IPS-18c (cell line): ENCODE measurements at regions not wholly inside any gene's neighbourhood (a gene's known extent, or its start where the extent isn't known, plus 50 kb on each side); places are given as distances from the start of the nearest gene placed in this dataset.
"Not testable (repeated sequence)": the region's sequence is repeated elsewhere in the genome, so short reads cannot be mapped to it uniquely, and the experiment has no call there.

ENCODE experiments used
- H3K4me3 ChIP-seq: 2 replicates; pipeline ENCODE4 v1.7.0; 2013; ENCODE audit warnings: low read depth, mild to moderate bottlenecking, low read length, moderate library complexity; ENCODE audit not compliant: insufficient read depth
- H3K9me3 ChIP-seq: one replicate; pipeline ENCODE4 v1.6.1; 2013; ENCODE audit warnings: mild to moderate bottlenecking, low read length, moderate library complexity; ENCODE audit not compliant: control insufficient read depth, insufficient read depth

DNA sequence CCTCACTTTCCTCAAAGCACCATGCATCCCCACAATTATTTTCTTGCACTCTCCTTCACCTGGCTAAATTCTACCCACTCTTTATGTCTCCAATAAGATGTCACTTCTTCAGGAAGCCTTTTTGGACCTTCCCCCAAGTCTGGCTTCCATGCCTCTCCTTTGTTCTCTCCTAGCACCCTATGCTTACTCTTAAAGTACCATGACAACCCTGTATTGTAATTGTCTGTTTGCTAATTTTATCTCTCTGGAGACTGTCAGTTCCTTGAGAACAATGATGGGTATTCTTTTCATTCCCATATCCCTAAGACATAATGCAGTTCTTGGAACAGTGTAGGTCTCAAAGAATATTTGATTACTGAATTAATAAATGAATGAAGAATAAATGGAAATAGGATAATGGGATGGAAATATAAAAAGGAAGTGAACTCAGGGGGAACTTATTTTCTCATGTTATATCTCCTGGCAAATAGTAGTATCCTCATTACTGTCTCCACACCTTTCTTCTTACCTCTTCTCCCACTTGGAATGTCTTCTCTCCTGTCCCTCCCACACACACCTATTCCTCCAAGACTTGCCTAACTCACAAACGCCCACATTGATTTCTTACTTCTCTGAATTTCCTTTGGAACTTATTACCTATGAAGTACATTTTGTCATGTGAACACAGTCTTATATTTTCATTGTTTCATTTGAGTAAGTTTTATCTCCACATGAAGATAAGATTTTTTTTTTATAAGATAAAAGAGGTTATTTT is 499.1 kb downstream of the NFIB start:
- no peaks in the 10 kb centered on the region for H3K9me3 ChIP-seq
- H3K4me3 ChIP-seq = no peak overlapping the region

DNA sequence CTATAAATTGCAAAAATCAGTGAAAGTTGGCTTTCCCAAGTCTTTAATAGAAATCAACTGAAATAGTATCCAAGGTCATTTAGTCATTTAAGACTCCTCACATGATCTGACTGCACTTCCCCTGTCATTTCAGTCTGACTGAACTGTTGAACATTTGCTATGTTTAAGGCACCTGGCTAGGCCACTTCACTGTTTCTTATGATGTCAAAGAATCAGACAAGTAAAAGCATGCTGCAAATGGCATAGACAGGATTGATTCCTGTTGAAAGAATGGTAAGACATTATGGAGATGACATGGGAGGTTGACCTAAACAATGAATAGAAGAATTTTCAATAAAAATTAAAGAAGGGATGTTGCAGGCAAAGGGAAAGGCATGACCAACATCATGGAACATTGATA is 502.1 kb downstream of the NFIB start:
- Histone ChIP-seq H3K9me3 (no peaks in the 10 kb centered on the region), H3K4me3 (no peak overlapping the region)

GRCh38 chr9:13810510-13810909 is 503.4 kb downstream of the NFIB start:
- Histone ChIP-seq H3K4me3 (no peak overlapping the region; the same call in 1 of the 2 replicates), H3K9me3 (no peaks in the 10 kb centered on the region)

GRCh38 chr9:13809401-13809800 is 504.5 kb downstream of the NFIB start:
- Histone ChIP-seq H3K9me3 (no peaks in the 10 kb centered on the region), H3K4me3 (no peak overlapping the region)

- Histone ChIP-seq H3K9me3 (no peaks in the 10 kb centered on the region), H3K4me3 (no peak overlapping the region)
These were observed 506.8 kb downstream of the NFIB start for GRCh38 chr9:13807118-13807517.

- Histone ChIP-seq H3K4me3 (no peak overlapping the region), H3K9me3 (no peaks in the 10 kb centered on the region)
These were observed 507.2 kb downstream of the NFIB start for GRCh38 chr9:13806714-13807113.

DNA sequence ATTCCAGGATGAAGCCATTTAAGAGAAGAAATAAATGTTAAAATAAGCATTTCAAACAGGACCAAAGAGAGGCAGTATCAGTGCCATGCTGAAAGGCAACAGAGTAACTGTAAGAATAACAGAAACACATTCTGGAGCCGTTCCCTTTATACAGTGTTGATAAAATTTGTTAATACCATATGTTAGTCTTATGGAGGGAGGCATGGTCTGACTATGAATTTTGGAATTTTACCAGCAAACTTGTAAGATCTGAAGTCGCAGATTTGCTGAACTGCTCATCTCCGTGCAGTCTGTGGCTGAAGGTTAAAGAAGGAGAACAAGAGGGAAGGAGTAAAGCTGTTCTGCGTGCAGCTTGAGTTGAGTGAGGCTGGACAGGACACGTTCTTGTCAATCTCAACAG is 508.4 kb downstream of the NFIB start:
- Histone ChIP-seq H3K9me3 (no peaks in the 10 kb centered on the region), H3K4me3 (no peak overlapping the region)

DNA sequence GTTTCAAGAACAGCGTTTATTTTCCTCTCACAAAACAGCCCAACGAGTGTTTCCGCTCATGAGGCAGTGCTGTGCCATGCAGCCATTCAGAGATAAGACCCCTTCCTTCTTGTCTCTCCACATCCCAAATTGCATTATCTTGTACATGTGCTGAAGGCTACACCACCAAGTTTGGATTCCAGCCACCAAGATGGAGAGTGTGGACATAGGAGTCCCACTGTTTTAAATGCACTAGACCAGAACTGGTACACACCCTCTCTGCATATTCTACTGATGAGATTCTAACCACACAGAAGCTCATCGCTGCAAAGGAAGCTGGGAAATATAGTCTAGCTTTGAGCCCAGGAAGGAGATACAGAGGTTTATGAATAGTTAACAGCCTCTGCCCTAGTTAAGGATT is 509.4 kb downstream of the NFIB start:
- H3K4me3 ChIP-seq = no peak overlapping the region

GRCh38 chr9:13800776-13801175 is 513.2 kb downstream of the NFIB start:
- Histone ChIP-seq H3K9me3 (no peaks in the 10 kb centered on the region), H3K4me3 (no peak overlapping the region)

More for the DNA sequence above, 509.4 kb downstream of the NFIB start:
- no peaks in the 10 kb centered on the region for H3K9me3 ChIP-seq

GRCh38 chr9:13797701-13798100 is 516.2 kb downstream of the NFIB start:
- not testable (repeated sequence) for H3K9me3 ChIP-seq, H3K4me3 ChIP-seq

- Histone ChIP-seq H3K4me3 (no peak overlapping the region), H3K9me3 (no peaks in the 10 kb centered on the region)
These were observed 512.3 kb upstream of the MPDZ start for GRCh38 chr9:13791816-13792215.

DNA sequence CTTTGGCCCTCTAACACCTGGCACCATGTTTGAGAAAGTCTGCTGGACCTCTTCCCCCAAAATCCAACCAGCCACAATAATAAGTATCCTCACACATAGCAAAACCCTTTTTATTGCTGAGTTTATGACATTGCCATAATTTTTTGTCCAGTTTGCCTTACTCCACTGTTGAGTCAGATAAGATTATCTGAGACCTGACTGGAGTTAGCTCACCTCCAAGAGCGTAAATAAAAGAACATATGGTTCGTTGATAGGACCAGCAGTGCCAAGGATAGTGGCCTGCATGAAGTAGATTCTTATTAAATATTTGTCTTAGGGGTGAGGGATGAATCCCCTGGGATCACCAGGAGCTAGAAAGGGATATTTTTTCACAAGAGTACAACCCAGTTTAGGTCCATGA is 510.6 kb upstream of the MPDZ start:
- Histone ChIP-seq H3K4me3 (no peak overlapping the region), H3K9me3 (no peaks in the 10 kb centered on the region)

GRCh38 chr9:13787234-13787833 is 507.8 kb upstream of the MPDZ start:
- no peak overlapping the region for H3K4me3 ChIP-seq
- no peaks in the 10 kb centered on the region for H3K9me3 ChIP-seq

GRCh38 chr9:13786711-13787110 is 507.2 kb upstream of the MPDZ start:
- Histone ChIP-seq H3K4me3 (no peak overlapping the region), H3K9me3 (no peaks in the 10 kb centered on the region)

DNA sequence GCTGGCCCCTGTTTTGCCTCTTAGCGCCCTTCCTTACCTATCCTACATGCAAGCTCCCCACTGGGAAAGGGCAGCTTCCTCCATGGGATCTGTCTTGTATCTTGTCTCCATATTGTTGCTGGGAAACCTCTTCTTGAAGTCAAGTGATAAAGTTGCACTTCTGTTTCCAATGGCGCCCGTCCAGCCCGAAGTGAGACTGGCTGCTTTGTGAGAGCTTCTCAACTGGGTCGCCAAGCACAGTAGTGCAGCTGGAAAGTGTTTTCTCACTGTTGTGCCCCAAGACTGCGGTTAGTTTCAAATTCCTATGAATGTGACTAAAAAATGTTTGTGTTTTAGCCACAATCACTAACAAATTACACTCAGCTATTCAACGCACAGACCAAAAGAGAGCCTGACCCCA is 506.6 kb upstream of the MPDZ start:
- H3K9me3 ChIP-seq = no peaks in the 10 kb centered on the region
- H3K4me3 ChIP-seq = no peak overlapping the region

DNA sequence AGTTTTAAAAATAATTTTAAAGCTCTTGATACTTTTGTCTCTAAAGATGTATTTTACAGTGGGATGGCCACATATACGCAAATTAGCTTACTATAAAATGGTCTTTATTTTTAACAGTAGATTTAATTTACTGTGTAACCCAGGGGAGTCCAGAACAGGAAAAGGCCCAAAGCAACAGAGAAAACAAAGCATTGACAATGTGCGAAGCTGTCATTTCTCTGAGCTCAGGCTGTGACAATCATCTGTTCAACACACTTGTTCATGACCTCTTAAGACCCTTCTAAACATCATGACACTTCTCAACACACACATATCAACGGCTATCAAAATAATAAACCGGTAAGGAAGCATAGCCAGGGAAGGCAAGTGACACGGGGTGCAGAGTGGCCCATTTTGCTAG is 499.6 kb upstream of the MPDZ start:
- H3K4me3 ChIP-seq = no peak overlapping the region
- H3K9me3 ChIP-seq = no peaks in the 10 kb centered on the region

DNA sequence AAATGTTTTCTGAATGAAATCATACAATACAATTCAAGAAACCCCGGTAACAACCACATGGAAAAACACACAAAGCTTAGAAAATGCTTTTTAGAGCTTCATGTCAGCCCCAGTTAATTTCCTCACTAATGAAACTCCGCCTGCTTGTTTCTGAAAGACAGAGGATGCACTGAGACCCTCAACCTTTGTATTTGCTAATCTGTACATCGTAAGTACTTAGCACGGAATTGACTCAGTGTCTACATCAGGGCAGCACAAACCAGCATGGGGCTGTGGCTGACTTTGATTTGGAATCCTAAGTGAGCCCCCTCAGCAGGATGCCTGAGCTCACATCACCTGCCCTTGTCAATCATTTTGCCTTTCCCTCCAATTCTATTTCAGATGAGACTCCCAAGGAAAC is 499.1 kb upstream of the MPDZ start:
- H3K9me3 ChIP-seq = no peaks in the 10 kb centered on the region
- H3K4me3 ChIP-seq = no peak overlapping the region

GRCh38 chr9:13770956-13771355 is 491.5 kb upstream of the MPDZ start:
- Histone ChIP-seq H3K4me3 (no peak overlapping the region), H3K9me3 (no peaks in the 10 kb centered on the region)

DNA sequence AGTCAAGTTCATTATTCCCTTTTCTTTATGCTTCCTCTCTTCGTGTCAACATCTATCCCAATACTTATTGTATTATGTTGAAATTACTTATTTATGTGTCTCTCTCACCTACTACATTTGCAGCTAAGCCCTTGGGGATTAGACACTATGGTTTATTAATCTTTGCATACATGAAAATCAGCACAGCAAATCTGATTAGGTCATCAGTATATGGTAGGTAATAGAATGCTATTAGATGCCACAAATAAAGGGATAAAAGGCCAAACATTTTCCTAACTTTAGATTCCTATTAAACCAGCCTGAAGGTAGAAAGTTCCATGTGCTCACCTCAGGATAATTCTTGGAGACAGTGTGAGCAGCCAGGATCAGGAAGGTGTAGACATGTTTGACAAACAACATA is 490.1 kb upstream of the MPDZ start:
- H3K4me3 ChIP-seq = no peak overlapping the region

More for the DNA sequence above, 490.1 kb upstream of the MPDZ start:
- H3K9me3 ChIP-seq = no peaks in the 10 kb centered on the region
